Body of pancreas (tissue), 4 donors: ENCODE measurements at regions not wholly inside any gene's neighbourhood (a gene's known extent, or its start where the extent isn't known, plus 50 kb on each side); places are given as distances from the start of the nearest gene placed in this dataset.
A peak's percentile ranks its signal among the peaks of the same experiment; 100 is the strongest.

Experiments used
- ATAC-seq: fragments of 150-250 bp; one replicate; pipeline ENCODE4 v1.9.1; 2016
- DNase-seq, 4 donors: peaks; one replicate each; pipeline ENCODE4 v3.0.0-alpha.2; 2019
- H3K27ac ChIP-seq, 4 donors: fragments of 200-600 bp; sonication (generic); 1 replicate in 3 of 4; 2 replicates in 1 of 4; pipeline versions ENCODE4 v1.5.1 to v1.6.1; 2016 to 2019; ENCODE audit warnings: mild to moderate bottlenecking in 1 of 4, mixed read lengths in 1 of 4, moderate library complexity in 1 of 4
- H3K27me3 ChIP-seq, 2 donors: fragments of 200-600 bp; sonication (generic); one replicate each; pipeline ENCODE4 v1.6.0; 2016; ENCODE audit warnings: mild to moderate bottlenecking in 1 of 2
- H3K36me3 ChIP-seq, 2 donors: fragments of 200-600 bp; sonication (generic); replicated peaks in 1 of 2; 2 replicates each; pipeline ENCODE4 v1.5.1; 2016; ENCODE audit warnings: low read depth in 2 of 2; ENCODE audit not compliant: insufficient read depth in 1 of 2
- H3K4me1 ChIP-seq: fragments of 200-600 bp; sonication (generic); one replicate; pipeline ENCODE4 v1.6.0; 2016
- H3K4me3 ChIP-seq, 2 donors: fragments of 200-600 bp; sonication (generic); 1 replicate in 1 of 2; 2 replicates in 1 of 2; pipeline ENCODE4 v1.5.1; 2016 to 2019
- H3K9me3 ChIP-seq, 3 donors: fragments of 200-600 bp; sonication (generic); 1 replicate in 2 of 3; 2 replicates in 1 of 3; pipeline ENCODE4 v1.5.1; 2016
- POLR2A ChIP-seq, 3 donors: fragments of 450-650 bp; IDR thresholded peaks; one replicate each; pipeline ENCODE4 v1.6.1; 2016; ENCODE audit warnings: antibody characterized with exemption in 3 of 3, mild to moderate bottlenecking in 2 of 3
- WGBS, 2 donors: methylation state at CpG; one replicate each; pipeline ENCODE4 v1.1.5; 2017; 5-methylcytosine and 5-hydroxymethylcytosine counted together
- intact Hi-C: fragments of 100-400 bp; cut with DNase I; formaldehyde crosslinking; loops from one replicate; pipeline ENCODE4 v1.15.1; 2023
- TF ChIP-seq, protein P1 (sequence below), 7 experiments: fragments of 450-650 bp in 4 of 7; fragments of 200-600 bp in 3 of 7; sonication (generic) in 3 of 7; IDR thresholded peaks; one replicate each; pipeline ENCODE4 v1.5.1; 2016 to 2019; ENCODE audit warnings: antibody characterized with exemption in 7 of 7

DNA sequence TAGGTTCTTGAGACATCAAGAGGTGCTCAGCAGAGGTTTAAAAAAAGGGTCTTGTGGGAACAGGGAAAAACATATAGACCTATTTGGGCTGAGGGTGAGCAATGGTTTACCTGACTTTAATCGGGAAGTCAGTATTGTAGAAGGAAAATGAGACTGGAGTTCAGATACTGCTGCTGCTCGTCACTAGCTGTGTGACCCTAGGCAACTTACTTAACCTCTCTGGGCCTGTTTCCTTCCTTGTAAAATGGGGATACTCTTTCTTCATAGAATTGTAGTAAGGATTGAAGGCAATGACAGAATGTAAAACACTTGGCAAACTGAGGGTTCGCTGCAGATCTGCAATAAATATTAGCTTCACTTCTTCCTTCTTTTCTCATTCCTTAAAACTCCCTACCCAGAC is 327.5 kb upstream of the PROK2 start:
- DNase-seq = no peak
- intact Hi-C loops = no loop called here
- no peaks in the 10 kb centered on the region for H3K9me3 ChIP-seq
- WGBS, 2 donors = 70 to 86% methylated on average over 3 of the region's 3 CpGs
- no peak overlapping the region for H3K27ac ChIP-seq
- no peak for ATAC-seq
- no peaks in the 10 kb centered on the region for H3K4me1 ChIP-seq
- H3K4me3 ChIP-seq = no peak overlapping the region
- H3K27me3 ChIP-seq = no peaks in the 10 kb centered on the region
- no peaks in the 10 kb centered on the region for H3K36me3 ChIP-seq
- TF ChIP-seq POLR2A (IDR thresholded peaks at IDR 0.05) = no peak
- TF ChIP-seq, protein P1, sequence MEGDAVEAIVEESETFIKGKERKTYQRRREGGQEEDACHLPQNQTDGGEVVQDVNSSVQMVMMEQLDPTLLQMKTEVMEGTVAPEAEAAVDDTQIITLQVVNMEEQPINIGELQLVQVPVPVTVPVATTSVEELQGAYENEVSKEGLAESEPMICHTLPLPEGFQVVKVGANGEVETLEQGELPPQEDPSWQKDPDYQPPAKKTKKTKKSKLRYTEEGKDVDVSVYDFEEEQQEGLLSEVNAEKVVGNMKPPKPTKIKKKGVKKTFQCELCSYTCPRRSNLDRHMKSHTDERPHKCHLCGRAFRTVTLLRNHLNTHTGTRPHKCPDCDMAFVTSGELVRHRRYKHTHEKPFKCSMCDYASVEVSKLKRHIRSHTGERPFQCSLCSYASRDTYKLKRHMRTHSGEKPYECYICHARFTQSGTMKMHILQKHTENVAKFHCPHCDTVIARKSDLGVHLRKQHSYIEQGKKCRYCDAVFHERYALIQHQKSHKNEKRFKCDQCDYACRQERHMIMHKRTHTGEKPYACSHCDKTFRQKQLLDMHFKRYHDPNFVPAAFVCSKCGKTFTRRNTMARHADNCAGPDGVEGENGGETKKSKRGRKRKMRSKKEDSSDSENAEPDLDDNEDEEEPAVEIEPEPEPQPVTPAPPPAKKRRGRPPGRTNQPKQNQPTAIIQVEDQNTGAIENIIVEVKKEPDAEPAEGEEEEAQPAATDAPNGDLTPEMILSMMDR (IDR thresholded peaks at IDR 0.05) = no peak

DNA sequence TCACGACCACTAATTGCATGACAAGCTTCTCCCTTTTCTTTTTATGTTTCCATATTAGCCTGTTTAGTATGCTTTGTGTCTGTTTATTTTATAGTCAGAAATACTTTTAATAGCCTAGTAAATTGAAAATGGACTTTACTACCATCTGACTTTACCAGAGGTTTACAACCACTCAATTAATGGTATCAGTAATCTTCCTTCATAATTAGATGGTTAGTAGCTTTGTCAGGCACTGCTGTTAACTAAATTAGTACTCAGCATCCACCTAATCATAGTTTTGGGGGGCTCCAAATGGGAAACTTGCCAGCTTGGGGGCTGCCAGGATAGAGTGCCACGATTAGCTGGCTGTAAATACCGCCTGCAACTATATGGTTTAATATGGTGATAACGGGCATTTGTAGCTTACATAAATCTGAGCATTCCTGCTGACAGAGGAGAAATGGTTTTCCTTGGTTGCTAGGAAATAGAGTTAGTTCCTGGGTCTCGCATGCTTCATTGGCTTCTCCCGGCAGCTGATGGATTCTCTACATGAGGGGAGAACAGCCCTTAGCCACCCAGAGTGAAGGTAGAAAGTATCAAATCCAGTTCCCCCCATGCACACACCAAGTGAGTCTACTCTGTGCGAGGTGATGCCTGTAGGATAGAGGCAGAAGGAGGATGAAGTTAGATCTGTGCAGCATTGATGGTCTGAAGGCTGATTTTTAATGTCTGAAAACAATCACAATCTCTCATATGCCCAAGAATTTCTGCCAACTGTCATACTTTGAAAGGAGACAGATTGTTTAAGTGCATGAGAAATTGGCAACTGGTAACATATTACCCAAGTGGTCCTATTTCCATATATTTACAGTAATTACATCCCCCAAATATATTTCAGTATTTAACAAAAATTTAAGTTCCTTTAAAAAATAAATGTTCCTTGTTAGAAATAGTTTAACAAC is 326.6 kb upstream of the PROK2 start:
- 80 to 82% methylated on average over 7 of the region's 7 CpGs for WGBS, 2 donors
- ATAC-seq (no peak), DNase-seq (no peak)
- Histone ChIP-seq H3K36me3 (no peaks in the 10 kb centered on the region), H3K27me3 (no peaks in the 10 kb centered on the region), H3K4me3 (no peak overlapping the region), H3K9me3 (no peaks in the 10 kb centered on the region), H3K4me1 (no peaks in the 10 kb centered on the region), H3K27ac (no peak overlapping the region)
- intact Hi-C loops = no loop called here
- TF ChIP-seq POLR2A (IDR thresholded peaks at IDR 0.05) = no peak
- TF ChIP-seq, protein P1 (IDR thresholded peaks at IDR 0.05) = no peak

DNA sequence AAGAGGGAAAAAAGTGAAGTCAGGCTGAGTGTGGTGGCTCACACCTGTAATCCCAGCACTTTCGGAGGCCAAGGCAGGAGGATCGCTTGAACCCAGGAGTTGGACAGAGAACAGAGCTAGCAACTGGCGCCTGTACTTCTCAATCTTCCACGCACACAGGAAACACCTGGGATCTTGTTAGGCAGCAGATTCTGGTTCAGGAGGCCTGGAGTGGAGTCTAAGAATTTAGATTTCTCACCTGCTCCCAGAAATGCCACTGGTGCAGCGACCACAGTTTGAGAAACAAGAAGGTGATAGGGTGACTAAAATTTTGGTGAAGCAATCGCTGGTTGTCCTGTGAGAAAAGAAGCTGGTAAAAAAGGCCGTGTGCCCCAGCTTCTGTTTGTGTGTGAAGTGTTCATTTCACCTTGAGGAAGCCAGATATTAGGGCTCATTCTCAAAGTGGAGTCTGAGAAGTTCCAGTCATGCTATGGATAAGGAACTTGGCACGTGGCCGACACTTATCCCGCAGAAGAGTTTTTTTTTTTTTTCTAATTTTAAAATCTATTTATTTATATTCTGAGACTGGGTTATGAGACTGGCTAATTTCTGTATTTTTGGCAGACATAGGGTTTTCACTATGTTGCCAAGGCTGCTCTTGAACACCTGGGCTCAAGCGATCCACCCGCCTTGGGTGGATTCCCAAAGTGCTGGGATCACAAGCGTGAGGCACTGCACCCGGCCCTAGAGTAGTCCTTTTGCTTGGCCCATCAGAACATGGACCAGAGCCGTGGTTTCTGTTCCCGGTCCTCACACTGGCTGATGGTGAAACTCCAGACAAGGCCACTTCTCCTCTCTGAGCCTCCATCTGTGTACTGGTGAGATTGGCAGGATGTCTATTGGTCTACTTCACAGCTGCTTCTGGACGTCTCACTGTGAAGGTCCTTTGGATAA is 324.6 kb upstream of the PROK2 start:
- H3K9me3 ChIP-seq = no peaks in the 10 kb centered on the region
- H3K4me1 ChIP-seq = no peaks in the 10 kb centered on the region
- no peak overlapping the region for H3K27ac ChIP-seq
- ATAC-seq (no peak), DNase-seq (peak in 1 of 4 donors; percentile 32)
- H3K4me3 ChIP-seq = no peak overlapping the region
- H3K27me3 ChIP-seq = no peaks in the 10 kb centered on the region
- intact Hi-C loops = no loop called here
- TF ChIP-seq POLR2A (IDR thresholded peaks at IDR 0.05) = no peak
- TF ChIP-seq, protein P1 (IDR thresholded peaks at IDR 0.05) = no peak
- H3K36me3 ChIP-seq = no peaks in the 10 kb centered on the region
- WGBS, 2 donors = 64 to 67% methylated on average over 11 to 17 of the region's 17 CpGs

DNA sequence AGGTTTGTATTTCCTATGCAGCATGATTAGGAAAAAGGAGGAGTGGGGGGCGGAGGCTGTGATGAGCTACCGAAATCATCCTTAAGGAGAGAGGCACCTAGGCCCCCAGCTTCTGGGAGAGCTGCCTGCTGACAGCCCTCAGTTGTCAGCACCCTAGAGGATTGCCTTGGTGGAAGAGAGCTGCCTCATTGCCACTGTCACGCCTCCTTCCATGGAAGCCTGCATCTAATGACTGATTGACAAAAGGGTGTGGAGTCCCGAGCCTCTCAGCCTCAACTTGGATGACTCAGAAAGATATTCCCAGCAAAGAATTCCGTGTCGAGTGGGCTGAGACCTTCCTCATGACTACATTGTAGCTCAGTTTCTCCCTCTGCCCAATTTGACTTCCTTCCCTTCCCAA is 320.4 kb upstream of the PROK2 start:
- no peak for ATAC-seq
- Histone ChIP-seq H3K36me3 (no peaks in the 10 kb centered on the region), H3K27me3 (peaks cover 0 to 14% of the 10 kb centered on the region in 2 donors), H3K9me3 (no peaks in the 10 kb centered on the region), H3K4me3 (no peak overlapping the region), H3K27ac (no peak overlapping the region), H3K4me1 (peaks cover 10% of the 10 kb centered on the region)
- WGBS, 2 donors = 74 to 84% methylated on average over 6 of the region's 6 CpGs
- no peak for TF ChIP-seq POLR2A (IDR thresholded peaks at IDR 0.05)
- TF ChIP-seq, protein P1 (IDR thresholded peaks at IDR 0.05) = no peak
- no peak for DNase-seq
- intact Hi-C loops = no loop called here
